HCT116 (cell line): ENCODE measurements at regions not wholly inside any gene's neighbourhood (a gene's known extent, or its start where the extent isn't known, plus 50 kb on each side); places are given as distances from the start of the nearest gene placed in this dataset.

Experiments used
- ATAC-seq: fragments of 200-7000 bp; cut with Tn5 transposase; 2 replicates; pipeline ENCODE4 v1.9.1; 2020; ENCODE audit warnings: mild to moderate bottlenecking, moderate library complexity
- BruUV-seq: library from RNA; stranded (reverse); fragments of 400-500 nt; replicated peaks from 2 replicates; lab custom pipeline; 2021; lab: Mats Ljungman, UMichigan
- CTCF ChIA-PET: fragments of 300-600 bp; sonication (Branson Sonifier 250); formaldehyde crosslinking; loops from one replicate; lab custom pipeline; 2021; ENCODE audit warnings: antibody characterized with exemption; lab: Charles Lee
- POLR2A ChIA-PET: fragments of 300-600, 350-600 bp; sonication (Branson Sonifier 250); formaldehyde crosslinking; loops from one replicate; lab custom pipeline; 2021; ENCODE audit warnings: antibody characterized with exemption; lab: Charles Lee
- RAD21 ChIA-PET, 2 experiments: fragments of 300-600 bp; sonication (Branson Sonifier 250); formaldehyde crosslinking; loops; one replicate each; lab custom pipeline; 2023; ENCODE audit warnings: low total read pairs in 2 of 2; ENCODE audit not compliant: uncharacterized antibody in 2 of 2, unreplicated experiment in 2 of 2, low non-redundant PET in 1 of 2; lab: Charles Lee
- DNase-seq: peaks from one replicate; pipeline ENCODE4 v3.0.0-alpha.2; 2010; ENCODE audit warnings: low read depth, low spot score
- H2AFZ ChIP-seq: fragments of 200-600 bp; shearing (Covaris generic), sonication (generic); 2 replicates; pipeline ENCODE4 v1.6.1; 2017; ENCODE audit warnings: low read depth, mixed run types, mixed read lengths, antibody characterized with exemption, low read length; ENCODE audit not compliant: poor library complexity, severe bottlenecking
- H3K27ac ChIP-seq: 2 replicates; pipeline ENCODE4 v1.5.1; 2012; ENCODE audit warnings: low read depth, low read length
- H3K27me3 ChIP-seq: fragments of 200-600 bp; sonication (generic); 2 replicates; pipeline ENCODE4 v1.6.1; 2016; ENCODE audit warnings: mixed run types, low read length, mixed read lengths; ENCODE audit not compliant: insufficient read depth
- H3K36me3 ChIP-seq, 2 experiments: fragments of 200-500 bp in 1 of 2; fragments of 200-600 bp in 1 of 2; sonication (Bioruptor generic) in 1 of 2; sonication (generic) in 1 of 2; 2 replicates each; pipeline versions ENCODE4 v1.5.1 to v1.6.1; 2014 to 2016; ENCODE audit warnings: low read length in 2 of 2, inconsistent platforms in 1 of 2, mixed read lengths in 1 of 2, mixed run types in 1 of 2; ENCODE audit not compliant: insufficient read depth in 2 of 2, control insufficient read depth in 1 of 2
- H3K4me1 ChIP-seq, 2 experiments: fragments of 200-600 bp in 1 of 2; sonication (generic) in 1 of 2; 2 replicates each; pipeline versions ENCODE4 v1.5.1 to v1.6.1; 2012 to 2017; ENCODE audit warnings: low read length in 2 of 2, inconsistent platforms in 1 of 2, mild to moderate bottlenecking in 1 of 2, mixed read lengths in 1 of 2, mixed run types in 1 of 2, moderate library complexity in 1 of 2; ENCODE audit not compliant: insufficient read depth in 2 of 2, control insufficient read depth in 1 of 2
- H3K4me2 ChIP-seq: fragments of 200-600 bp; sonication (generic); 2 replicates; pipeline ENCODE4 v1.6.1; 2017; ENCODE audit warnings: mixed run types, low read length, mixed read lengths
- H3K4me3 ChIP-seq, 2 experiments: fragments of 200-600 bp in 1 of 2; sonication (generic) in 1 of 2; replicated peaks in 1 of 2; 2 replicates each; pipeline ENCODE4 v1.5.1; 2011 to 2016; ENCODE audit warnings: low read length in 2 of 2, control low read depth in 1 of 2, low read depth in 1 of 2, mild to moderate bottlenecking in 1 of 2, mixed read lengths in 1 of 2, mixed run types in 1 of 2
- H3K79me2 ChIP-seq: fragments of 200-600 bp; sonication (generic); 2 replicates; pipeline ENCODE4 v1.6.1; 2017; ENCODE audit warnings: mild to moderate bottlenecking, mixed run types, low read length, moderate library complexity, mixed read lengths; ENCODE audit not compliant: insufficient read depth
- H3K9ac ChIP-seq: fragments of 200-600 bp; sonication (generic); 2 replicates; pipeline ENCODE4 v1.6.1; 2016; ENCODE audit warnings: low read length, mixed read lengths
- H3K9me2 ChIP-seq: fragments of 200-600 bp; sonication (generic), shearing (Covaris generic); 2 replicates; pipeline ENCODE4 v1.6.1; 2017; ENCODE audit warnings: mixed run types, mild to moderate bottlenecking, moderate library complexity; ENCODE audit not compliant: insufficient read depth
- H3K9me3 ChIP-seq, 2 experiments: fragments of 200-500 bp in 1 of 2; fragments of 200-600 bp in 1 of 2; sonication (Bioruptor generic) in 1 of 2; sonication (generic) in 1 of 2; 2 replicates each; pipeline ENCODE4 v1.6.1; 2014 to 2017; ENCODE audit warnings: low read length in 2 of 2, mixed read lengths in 2 of 2, inconsistent platforms in 1 of 2, low read depth in 1 of 2, mild to moderate bottlenecking in 1 of 2, mixed run types in 1 of 2, moderate library complexity in 1 of 2; ENCODE audit not compliant: control insufficient read depth in 1 of 2, insufficient read depth in 1 of 2
- H4K20me1 ChIP-seq: fragments of 200-600 bp; sonication (generic), shearing (Covaris generic); 2 replicates; pipeline ENCODE4 v1.6.1; 2017; ENCODE audit warnings: mixed run types, mild to moderate bottlenecking, moderate library complexity; ENCODE audit not compliant: insufficient read depth
- CTCF ChIP-seq, 3 experiments: fragments of 200-600 bp in 1 of 3; sonication (generic) in 1 of 3; IDR thresholded peaks in 2 of 3; conservative IDR thresholded peaks in 1 of 3; 2 replicates each; pipeline ENCODE4 v1.5.1; 2012 to 2017; ENCODE audit warnings: low read depth in 2 of 3, low read length in 2 of 3, antibody characterized with exemption in 1 of 3, borderline replicate concordance in 1 of 3, control low read depth in 1 of 3, mild to moderate bottlenecking in 1 of 3, mixed read lengths in 1 of 3, mixed run types in 1 of 3, moderate library complexity in 1 of 3; ENCODE audit not compliant: insufficient read depth in 1 of 3
- EZH2 ChIP-seq: fragments of 200-600 bp; sonication (generic); IDR thresholded peaks from 2 replicates; pipeline ENCODE4 v1.6.1; 2017; ENCODE audit warnings: antibody characterized with exemption, mixed run types
- EZH2phosphoT487 ChIP-seq: fragments of 200-600 bp; IDR thresholded peaks from 2 replicates; pipeline ENCODE4 v1.6.1; 2018; ENCODE audit warnings: antibody characterized with exemption, borderline replicate concordance
- FOSL1 ChIP-seq: IDR thresholded peaks from 2 replicates; pipeline ENCODE4 v1.6.1; 2012; ENCODE audit warnings: low read depth
- JUND ChIP-seq: IDR thresholded peaks from 2 replicates; pipeline ENCODE4 v1.6.1; 2012
- MAX ChIP-seq: IDR thresholded peaks from 2 replicates; pipeline ENCODE4 v1.6.1; 2012
- POLR2AphosphoS5 ChIP-seq: IDR thresholded peaks from 2 replicates; pipeline ENCODE4 v1.6.1; 2011; ENCODE audit warnings: mild to moderate bottlenecking, low read depth, low read length, moderate library complexity
- SIN3A ChIP-seq: IDR thresholded peaks from 2 replicates; pipeline ENCODE4 v1.6.1; 2012; ENCODE audit warnings: low read depth
- SP1 ChIP-seq: IDR thresholded peaks from 2 replicates; pipeline ENCODE4 v1.6.1; 2012; ENCODE audit warnings: low read depth
- SRF ChIP-seq: IDR thresholded peaks from 2 replicates; pipeline ENCODE4 v1.6.1; 2012; ENCODE audit warnings: low read depth
- TCF7L2 ChIP-seq: IDR thresholded peaks from 2 replicates; pipeline ENCODE4 v1.7.0; 2011; ENCODE audit warnings: borderline replicate concordance, inconsistent platforms; ENCODE audit not compliant: insufficient read depth, insufficient read length; ENCODE audit errors: extremely low read depth
- ZBTB33 ChIP-seq: IDR thresholded peaks from 2 replicates; pipeline ENCODE4 v1.6.1; 2011; ENCODE audit warnings: mild to moderate bottlenecking, low read length, moderate library complexity; ENCODE audit not compliant: insufficient replicate concordance; ENCODE audit errors: extremely low read depth
- ZFX ChIP-seq: fragments of 450-650 bp; IDR thresholded peaks from 2 replicates; pipeline ENCODE4 v1.6.1; 2017
- intact Hi-C: fragments of 100-400 bp; cut with micrococcal nuclease; formaldehyde crosslinking; loops from 2 replicates; pipeline ENCODE4 v1.10.0; 2022

GRCh38 chr4:164009435-164009834, 514.9 kb downstream of the TMA16 start:
- intact Hi-C loops = no loop called here
- no peaks in the 10 kb centered on the region for H3K27me3 ChIP-seq
- no peaks in the 10 kb centered on the region for H3K79me2 ChIP-seq
- DNase-seq (no peak), ATAC-seq (no peak)
- no peak overlapping the region for H2AFZ ChIP-seq
- TF ChIP-seq ZBTB33 (no peak), TCF7L2 (no peak), FOSL1 (no peak), SP1 (no peak), POLR2AphosphoS5 (no peak), EZH2 (no peak), SIN3A (no peak), SRF (no peak), JUND (no peak), EZH2phosphoT487 (no peak), MAX (no peak), ZFX (no peak), CTCF (IDR thresholded peaks at IDR 0.05 in 2 of 3, conservative IDR thresholded peaks at IDR 0.05 in 1 of 3; ENCODE audit: borderline replicate concordance in 1 of 3, insufficient read depth in 1 of 3, low read depth in 2 of 3, low read length in 2 of 3) (no peak)
- ChIA-PET CTCF (no interaction called here), RAD21 (no interaction called here), POLR2A (no interaction called here)
- H3K4me1 ChIP-seq = no peaks in the 10 kb centered on the region
- H3K9me2 ChIP-seq = no peaks in the 10 kb centered on the region
- no TSS peak for BruUV-seq
- H3K9ac ChIP-seq = no peak overlapping the region
- no peak overlapping the region for H3K4me2 ChIP-seq
- no peaks in the 10 kb centered on the region for H4K20me1 ChIP-seq
- no peak overlapping the region for H3K27ac ChIP-seq
- H3K36me3 ChIP-seq = no peaks in the 10 kb centered on the region
- no peak overlapping the region for H3K4me3 ChIP-seq
- H3K9me3 ChIP-seq = no peaks in the 10 kb centered on the region
